GM19240 (cell line): ENCODE measurements at regions not wholly inside any gene's neighbourhood (a gene's known extent, or its start where the extent isn't known, plus 50 kb on each side); places are given as distances from the start of the nearest gene placed in this dataset.
"Not testable (repeated sequence)": the region's sequence is repeated elsewhere in the genome, so short reads cannot be mapped to it uniquely, and the experiment has no call there.

Experiments
- DNase-seq: peaks from one replicate; pipeline ENCODE4 v3.0.0; 2011; ENCODE audit warnings: low spot score; ENCODE audit not compliant: insufficient read length

GRCh38 chr3:10625323-10625722 lies 119.9 kb upstream of the ATP2B2 start:
- DNase-seq: no peak

- DNase-seq: no peak
These were observed 122.6 kb upstream of the ATP2B2 start for GRCh38 chr3:10627884-10628572.

DNA sequence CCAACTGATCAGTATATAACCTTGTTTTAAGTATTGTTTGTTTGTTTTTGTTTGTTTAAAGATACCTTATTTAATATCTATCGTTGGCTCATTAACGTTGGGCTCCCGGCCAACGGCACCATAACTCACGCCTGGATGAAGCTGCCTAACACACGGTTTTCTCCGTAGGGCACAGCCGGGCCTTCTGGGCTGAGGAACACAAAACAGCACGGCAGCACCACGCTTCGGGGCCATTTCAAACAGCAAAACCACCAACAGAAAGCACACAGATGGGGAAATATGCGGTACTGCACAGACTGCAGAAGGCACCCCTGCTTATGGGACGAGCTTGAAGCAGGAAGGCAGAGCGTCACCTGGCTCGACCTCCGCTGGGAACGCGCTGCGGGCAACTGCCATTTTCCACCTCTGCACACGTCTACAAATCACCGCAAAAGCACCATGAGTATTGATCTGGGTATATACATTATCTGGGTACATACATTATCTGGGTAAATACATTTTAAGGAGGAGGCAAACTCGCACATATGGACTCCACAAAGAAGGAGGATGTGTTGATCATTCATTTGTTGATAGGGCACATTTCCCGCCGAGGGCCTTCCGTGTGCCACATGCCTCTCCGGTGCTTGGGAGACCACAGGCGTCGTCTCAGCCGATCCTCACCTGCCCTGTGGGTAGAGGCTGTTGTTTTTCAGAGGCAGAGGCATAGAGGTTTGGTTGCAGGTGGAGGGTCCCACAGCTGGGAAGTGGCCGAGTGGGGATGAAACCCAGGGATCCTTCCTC lies 123.7 kb upstream of the ATP2B2 start:
- no peak for DNase-seq

DNA sequence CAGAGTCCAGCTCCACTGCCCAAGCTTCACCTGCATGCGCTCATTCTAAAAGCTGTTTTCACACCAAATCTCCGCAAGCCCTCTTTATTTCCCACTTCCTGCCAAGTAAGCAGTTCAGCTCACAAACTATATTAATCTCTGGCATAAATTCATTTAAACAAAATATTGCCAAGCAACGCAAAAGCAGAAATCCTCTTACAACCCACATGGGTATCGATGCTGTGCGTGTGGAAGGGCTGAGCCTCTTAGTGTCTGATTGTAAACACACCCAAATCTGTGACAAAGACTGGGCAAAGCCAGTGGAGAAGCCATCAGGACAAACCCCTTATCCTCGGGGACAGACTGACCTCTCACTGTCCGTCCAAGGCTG lies 124.3 kb upstream of the ATP2B2 start:
- DNase-seq: no peak

DNA sequence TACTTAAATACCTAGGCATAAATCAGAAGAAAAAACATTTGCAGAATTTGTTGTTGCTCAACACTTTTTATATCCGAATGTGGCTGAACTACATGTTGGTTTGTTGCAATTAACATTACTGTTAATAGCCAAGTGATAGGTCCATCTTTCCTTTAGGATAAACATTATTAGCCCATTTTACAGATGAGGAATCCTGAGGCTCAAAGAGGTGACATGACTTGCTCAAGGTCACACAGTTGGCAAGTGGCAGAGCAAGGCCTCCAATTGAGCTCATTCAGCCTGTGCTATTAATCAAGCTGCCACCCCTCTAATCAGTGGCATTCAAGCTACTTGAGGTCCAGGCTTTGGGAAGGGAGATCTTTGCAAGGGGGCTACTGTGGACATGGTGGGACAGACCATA lies 125.8 kb upstream of the ATP2B2 start:
- no peak for DNase-seq

GRCh38 chr3:10632125-10632524 lies 126.7 kb upstream of the ATP2B2 start:
- DNase-seq: no peak

- no peak for DNase-seq
These were observed 127.4 kb upstream of the ATP2B2 start for GRCh38 chr3:10632741-10633140.

- DNase-seq: no peak
These were observed 130.2 kb upstream of the ATP2B2 start for GRCh38 chr3:10635446-10636076.

- DNase-seq: no peak
These were observed 132.0 kb upstream of the ATP2B2 start for GRCh38 chr3:10637342-10637741.

GRCh38 chr3:10638466-10638865 lies 133.1 kb upstream of the ATP2B2 start:
- no peak for DNase-seq

- no peak for DNase-seq
These were observed 136.4 kb upstream of the ATP2B2 start for GRCh38 chr3:10641760-10642159.

GRCh38 chr3:10644189-10644588 lies 138.8 kb upstream of the ATP2B2 start:
- DNase-seq: no peak

GRCh38 chr3:10645800-10646199 lies 140.4 kb upstream of the ATP2B2 start:
- DNase-seq: no peak

GRCh38 chr3:10646531-10647335 lies 141.3 kb upstream of the ATP2B2 start:
- DNase-seq: no peak

DNA sequence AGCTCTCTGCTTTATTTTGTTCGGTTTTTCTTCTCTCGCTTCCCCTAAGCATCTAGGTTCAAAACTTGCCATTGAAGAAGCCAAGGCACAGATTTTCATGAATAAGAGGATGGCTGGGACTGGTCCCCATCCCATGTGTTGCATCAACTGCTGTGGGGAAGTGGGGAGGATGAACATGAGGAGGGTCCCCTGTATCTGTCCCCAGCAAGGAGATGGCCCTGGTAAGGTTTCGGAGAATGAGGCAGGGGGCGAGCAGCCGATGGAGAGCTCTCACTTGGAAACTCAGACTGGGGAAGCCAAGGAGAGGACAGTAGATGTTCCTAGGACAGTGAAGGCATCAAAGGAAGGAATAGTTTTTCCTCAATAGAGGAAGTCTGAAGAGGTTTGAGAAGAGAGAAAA lies 142.0 kb upstream of the ATP2B2 start:
- DNase-seq: no peak

DNA sequence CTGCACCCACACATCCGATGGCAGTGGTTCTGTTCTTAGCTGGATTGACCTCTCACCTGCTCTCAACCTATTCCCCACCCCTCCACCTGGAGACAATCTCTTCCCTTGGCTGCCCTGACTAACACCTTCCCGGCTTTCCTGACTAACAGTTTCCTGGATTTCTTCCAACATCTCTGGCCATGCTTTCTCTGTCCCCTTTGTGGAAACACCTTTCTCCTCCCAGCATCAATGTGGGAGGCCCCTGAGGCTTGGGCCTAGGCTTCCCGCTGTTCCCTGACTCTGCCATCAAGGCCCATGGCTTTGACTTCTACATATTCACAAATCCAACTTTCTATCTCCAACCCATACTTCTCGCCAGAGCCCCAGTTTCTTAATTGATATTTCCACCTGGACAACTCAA lies 142.8 kb upstream of the ATP2B2 start:
- DNase-seq: no peak

DNA sequence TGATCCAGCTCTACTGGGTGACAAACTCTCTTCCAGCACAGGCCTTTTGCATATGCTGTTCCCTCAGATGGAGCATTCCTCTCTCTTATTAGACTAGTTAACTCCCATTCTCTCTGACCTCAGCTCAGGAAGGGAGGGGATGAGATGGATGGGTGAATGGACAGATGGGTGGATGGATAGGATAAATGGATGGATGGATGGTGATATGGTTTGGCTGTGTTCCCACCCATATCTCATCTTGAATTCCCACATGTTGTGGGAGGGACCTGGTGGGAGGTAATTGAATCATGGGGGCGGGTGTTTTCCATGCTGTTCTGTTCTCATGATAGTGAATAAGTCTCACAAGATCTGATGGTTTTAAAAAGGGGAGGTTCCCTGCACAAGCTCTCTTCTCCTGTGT lies 144.1 kb upstream of the ATP2B2 start:
- not testable (repeated sequence) for DNase-seq

DNA sequence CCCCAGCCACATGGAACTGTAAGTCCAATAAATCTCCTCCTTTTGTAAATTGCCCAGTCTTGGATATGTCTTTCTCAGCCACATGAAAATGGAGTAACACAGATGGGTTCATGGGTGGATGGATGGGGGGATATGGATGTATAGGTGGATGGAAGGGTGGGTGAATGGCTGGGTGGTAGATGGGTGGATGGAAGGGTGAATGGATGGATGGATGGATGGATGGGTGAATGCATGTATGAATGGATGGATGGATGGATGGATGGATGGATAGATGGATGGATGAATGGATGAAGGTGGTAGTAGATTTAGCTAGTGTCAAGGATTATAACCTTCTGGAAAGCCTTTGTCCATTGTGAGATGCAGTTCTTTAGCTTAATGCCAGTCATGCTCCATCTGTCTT lies 146.1 kb upstream of the ATP2B2 start:
- DNase-seq: no peak

- no peak for DNase-seq
These were observed 147.9 kb upstream of the ATP2B2 start for GRCh38 chr3:10653241-10653640.

DNA sequence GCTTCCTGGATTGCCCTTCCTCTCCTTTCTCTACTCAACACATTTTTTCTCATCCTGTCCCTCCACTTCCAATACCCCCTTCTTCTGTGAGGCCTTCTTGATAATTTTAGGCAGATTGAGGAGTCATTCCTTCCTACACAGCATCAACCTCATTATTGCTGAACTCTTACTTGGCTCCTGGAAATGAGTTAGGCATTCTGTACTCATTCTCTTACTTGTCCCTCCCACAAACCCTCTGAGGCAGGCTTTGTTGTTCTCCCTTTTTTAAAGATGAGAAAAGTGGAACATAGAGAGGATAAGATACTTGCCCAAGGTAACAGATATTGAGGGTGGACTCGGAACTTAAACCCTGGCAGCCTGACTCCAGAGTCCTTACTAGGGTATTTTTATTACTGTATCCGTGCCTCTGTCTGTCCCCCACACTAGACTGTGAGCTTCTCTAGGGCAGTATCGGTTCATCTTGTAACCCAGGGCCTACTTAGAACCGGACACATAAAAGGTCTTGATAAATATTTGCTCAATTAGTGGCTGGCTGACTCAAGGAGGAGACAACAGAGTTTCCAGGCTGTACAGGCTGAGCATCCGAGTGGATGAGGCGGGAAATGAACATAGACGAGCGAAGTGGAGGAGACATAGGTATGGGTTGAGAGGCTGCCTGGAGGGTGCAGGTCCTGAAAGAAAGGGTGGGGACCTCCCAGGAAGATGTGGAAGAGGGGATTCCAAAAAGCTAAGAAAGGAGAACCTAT lies 148.7 kb upstream of the ATP2B2 start:
- no peak for DNase-seq

DNA sequence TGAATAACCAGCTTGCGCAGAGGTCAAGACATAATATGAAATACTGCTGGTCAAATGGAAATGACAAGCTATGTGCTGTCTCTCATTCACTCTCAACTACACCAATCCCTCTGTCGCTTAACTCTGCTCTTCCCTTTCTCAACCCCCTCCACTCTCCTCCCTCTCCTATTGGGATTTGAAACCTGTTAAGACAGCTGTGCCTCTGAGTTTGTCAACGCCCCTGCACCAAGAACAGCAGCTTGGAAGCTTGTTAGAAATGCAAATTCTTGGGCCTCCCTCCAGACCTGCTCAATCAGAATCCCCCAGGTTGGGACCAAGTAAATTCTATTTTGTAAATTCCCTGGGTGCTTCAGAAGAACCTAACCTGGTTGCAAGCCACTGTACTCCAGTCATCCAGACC lies 149.7 kb upstream of the ATP2B2 start:
- DNase-seq: no peak
